ENCODE measurements at regions not wholly inside any gene's neighbourhood (a gene's known extent, or its start where the extent isn't known, plus 50 kb on each side); places are given as distances from the start of the nearest gene placed in this dataset.
A peak's percentile ranks its signal among the peaks of the same experiment; 100 is the strongest.

DNA sequence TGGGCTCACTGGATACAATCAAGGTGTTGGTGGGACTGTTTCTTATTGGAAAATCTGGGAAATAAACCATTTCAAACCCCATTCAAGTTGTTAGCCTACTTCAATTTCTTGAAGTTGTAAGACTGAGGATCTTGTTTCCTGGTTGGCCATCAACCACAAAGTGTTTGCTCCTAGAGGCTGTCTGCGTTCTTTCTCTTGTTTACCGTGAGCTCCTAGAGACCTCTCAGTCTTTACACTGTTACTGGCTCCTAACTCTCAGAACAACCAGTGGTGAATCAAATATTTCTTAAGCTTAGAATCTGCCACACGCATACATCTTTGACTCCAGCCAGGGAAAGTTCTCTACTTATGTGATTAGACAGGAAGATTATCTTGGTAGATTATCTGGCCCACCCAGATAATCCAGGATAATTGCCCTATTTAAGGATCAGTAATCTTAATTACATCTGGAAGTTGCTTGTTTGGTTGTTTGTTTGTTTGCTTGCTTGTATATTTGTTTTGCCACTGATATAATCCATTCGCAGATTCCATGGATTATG lies 798.7 kb downstream of the IPMK start:
- DNase-seq (ENCODE audit: low read depth) = peak; percentile 20
- H3K4me3 ChIP-seq (ENCODE audit: low read length) = no peak overlapping the region
- TF ChIP-seq, protein P1, sequence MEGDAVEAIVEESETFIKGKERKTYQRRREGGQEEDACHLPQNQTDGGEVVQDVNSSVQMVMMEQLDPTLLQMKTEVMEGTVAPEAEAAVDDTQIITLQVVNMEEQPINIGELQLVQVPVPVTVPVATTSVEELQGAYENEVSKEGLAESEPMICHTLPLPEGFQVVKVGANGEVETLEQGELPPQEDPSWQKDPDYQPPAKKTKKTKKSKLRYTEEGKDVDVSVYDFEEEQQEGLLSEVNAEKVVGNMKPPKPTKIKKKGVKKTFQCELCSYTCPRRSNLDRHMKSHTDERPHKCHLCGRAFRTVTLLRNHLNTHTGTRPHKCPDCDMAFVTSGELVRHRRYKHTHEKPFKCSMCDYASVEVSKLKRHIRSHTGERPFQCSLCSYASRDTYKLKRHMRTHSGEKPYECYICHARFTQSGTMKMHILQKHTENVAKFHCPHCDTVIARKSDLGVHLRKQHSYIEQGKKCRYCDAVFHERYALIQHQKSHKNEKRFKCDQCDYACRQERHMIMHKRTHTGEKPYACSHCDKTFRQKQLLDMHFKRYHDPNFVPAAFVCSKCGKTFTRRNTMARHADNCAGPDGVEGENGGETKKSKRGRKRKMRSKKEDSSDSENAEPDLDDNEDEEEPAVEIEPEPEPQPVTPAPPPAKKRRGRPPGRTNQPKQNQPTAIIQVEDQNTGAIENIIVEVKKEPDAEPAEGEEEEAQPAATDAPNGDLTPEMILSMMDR (conservative IDR thresholded peaks at IDR 0.05; ENCODE audit: low read depth, low read length) = no peak

DNA sequence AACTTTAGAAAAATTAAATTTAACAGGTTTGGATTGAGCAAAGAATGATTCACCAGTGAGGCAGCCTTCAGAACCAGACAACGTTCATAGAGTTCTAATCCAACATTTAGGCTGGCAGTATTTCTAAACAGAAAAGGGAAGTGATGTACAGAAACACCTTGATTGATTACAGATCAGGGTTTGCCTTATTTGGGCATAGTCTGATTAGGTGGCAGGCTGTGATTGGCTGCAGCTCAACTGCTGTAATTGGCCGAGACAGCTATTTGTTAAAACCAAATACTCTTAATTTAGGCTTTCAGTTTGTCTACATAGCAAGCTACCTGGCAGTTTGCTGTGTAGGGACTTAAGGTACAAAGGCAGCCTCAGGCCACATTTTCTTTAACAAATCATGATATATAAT lies 802.5 kb downstream of the IPMK start:
- DNase-seq (ENCODE audit: low read depth) = no peak
- H3K4me3 ChIP-seq (ENCODE audit: low read length) = no peak overlapping the region
- TF ChIP-seq, protein P1 (conservative IDR thresholded peaks at IDR 0.05; ENCODE audit: low read depth, low read length) = no peak

DNA sequence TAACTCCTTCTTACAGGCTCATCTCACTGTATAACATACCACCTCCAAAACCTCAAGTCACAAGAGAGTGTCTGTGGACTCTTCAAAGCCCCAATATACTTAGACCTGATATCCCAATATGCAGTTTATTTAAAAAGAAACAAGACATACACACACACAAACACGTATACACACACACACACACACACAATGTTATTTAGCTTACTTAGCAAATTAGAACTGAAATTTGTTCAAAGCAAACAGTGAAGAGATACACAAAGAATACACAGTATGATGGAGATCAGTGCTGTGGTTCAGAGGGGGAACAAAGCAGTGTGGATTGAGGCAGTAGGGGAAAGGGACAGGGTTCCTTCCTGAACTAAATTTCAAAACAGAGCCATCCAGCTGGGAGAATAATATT lies 807.2 kb downstream of the IPMK start:
- DNase-seq (ENCODE audit: low read depth) = no peak
- H3K4me3 ChIP-seq (ENCODE audit: low read length) = no peak overlapping the region
- TF ChIP-seq, protein P1 (conservative IDR thresholded peaks at IDR 0.05; ENCODE audit: low read depth, low read length) = no peak

DNA sequence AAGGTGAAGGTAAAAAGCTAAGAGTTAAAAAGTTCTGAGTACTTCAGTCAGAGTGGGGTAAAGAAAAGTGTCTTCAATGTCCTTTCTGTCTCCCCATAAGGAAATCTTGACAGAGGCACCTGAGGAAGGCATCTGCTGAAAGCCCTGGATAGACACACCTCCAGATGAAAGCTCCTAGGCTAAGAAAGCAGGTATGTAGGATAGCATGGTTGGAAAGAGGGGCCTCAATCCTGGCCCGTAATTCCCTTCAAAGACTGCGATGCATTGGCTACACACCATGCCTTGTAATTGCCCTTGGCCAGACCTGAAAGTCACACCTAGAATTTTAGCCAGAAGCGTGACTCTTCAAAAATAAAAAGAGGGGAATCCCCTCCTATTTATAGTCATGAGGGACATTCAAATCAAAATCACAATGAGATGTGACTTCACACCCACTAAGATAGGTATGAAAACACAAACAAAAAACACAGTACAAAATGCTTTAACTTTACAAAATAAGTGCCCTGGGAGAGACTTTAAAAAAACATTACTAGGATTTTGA lies 809.7 kb downstream of the IPMK start:
- H3K4me3 ChIP-seq (ENCODE audit: low read length) = no peak overlapping the region
- no peak for DNase-seq (ENCODE audit: low read depth)
- TF ChIP-seq, protein P1 (conservative IDR thresholded peaks at IDR 0.05; ENCODE audit: low read depth, low read length) = no peak

DNA sequence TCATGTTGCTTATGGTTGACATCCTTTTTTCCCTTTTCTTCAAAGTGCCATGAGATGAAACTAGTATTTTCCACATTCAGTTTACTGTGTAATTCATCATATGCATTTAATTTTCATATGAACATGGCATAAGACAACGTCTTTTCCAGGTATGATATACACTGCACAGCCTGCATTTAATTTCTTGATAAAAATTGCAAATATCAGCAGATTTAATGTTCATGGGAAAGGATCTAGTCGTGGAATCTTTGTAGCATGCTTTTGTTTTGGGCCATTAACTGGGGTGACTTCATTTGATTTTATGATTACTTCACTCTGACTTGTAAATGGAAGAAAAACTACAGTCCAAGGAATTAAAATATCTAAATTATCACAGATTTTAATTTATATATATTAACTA lies 837.3 kb downstream of the IPMK start:
- TF ChIP-seq, protein P1 (conservative IDR thresholded peaks at IDR 0.05; ENCODE audit: low read depth, low read length) = no peak
- no peak overlapping the region for H3K4me3 ChIP-seq (ENCODE audit: low read length)
- DNase-seq (ENCODE audit: low read depth) = no peak

DNA sequence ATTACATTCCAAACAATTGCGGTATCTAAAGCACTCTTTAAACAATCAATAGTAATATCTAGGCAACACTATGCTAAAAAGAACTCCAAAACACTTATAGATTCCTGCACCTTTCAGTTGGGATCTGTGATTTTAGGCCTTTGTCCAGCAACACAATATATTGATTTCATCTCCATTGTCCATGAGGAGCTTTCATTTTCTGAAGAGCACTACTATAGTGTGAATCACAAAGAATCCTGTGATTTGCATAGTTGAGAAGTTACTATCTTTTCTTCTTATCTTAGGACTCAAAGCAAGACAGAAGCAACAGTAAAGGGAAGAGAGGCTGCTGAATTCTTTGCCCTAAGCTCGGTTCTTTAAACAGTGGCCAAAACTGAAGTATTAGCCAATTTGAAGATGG lies 846.8 kb downstream of the IPMK start:
- no peak for DNase-seq (ENCODE audit: low read depth)
- TF ChIP-seq, protein P1 (conservative IDR thresholded peaks at IDR 0.05; ENCODE audit: low read depth, low read length) = no peak
- no peak overlapping the region for H3K4me3 ChIP-seq (ENCODE audit: low read length)

DNA sequence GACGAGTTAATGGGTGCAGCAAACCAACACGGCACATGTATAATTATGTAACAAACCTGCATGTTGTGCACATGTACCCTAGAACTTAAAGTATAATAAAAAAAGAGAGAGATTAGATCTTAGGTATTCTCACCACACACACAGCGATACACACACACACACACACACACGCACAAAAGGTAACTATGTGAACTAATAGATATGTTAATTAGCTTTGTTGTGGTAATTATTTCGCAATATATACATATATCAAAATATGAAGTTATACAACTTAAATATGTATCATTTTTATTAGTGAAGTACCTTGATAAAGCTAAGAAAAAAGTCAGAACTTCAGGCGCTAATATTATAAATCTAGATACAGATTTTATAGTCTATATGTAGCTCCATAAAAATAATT lies 849.2 kb downstream of the IPMK start:
- TF ChIP-seq, protein P1 (conservative IDR thresholded peaks at IDR 0.05; ENCODE audit: low read depth, low read length) = no peak
- H3K4me3 ChIP-seq (ENCODE audit: low read length) = no peak overlapping the region
- no peak for DNase-seq (ENCODE audit: low read depth)
